Cardiac muscle cell (in vitro differentiated cells and primary cell): ENCODE measurements at regions not wholly inside any gene's neighbourhood (a gene's known extent, or its start where the extent isn't known, plus 50 kb on each side); places are given as distances from the start of the nearest gene placed in this dataset.

ENCODE experiments used
- DNase-seq, 2 donors: peaks; one replicate each; pipeline versions ENCODE4 v3.0.0 to v3.0.0-alpha.2; 2010 to 2017; ENCODE audit warnings: low read depth in 1 of 2, low spot score in 1 of 2
- H3K27ac ChIP-seq: fragments of 200-600 bp; sonication (generic); 2 replicates; pipeline ENCODE4 v1.5.1; 2016
- H3K27me3 ChIP-seq: fragments of 200-600 bp; sonication (generic); 2 replicates; pipeline ENCODE4 v1.6.0; 2016; ENCODE audit warnings: control low read depth
- H3K36me3 ChIP-seq: fragments of 200-600 bp; sonication (generic); 2 replicates; pipeline ENCODE4 v1.5.1; 2016; ENCODE audit warnings: control low read depth
- H3K4me1 ChIP-seq: fragments of 200-600 bp; sonication (generic); 2 replicates; pipeline ENCODE4 v1.8.1; 2017; ENCODE audit warnings: low read depth, mild to moderate bottlenecking, mixed run types
- H3K4me3 ChIP-seq: fragments of 200-600 bp; sonication (generic); 2 replicates; pipeline ENCODE4 v1.5.1; 2016; ENCODE audit warnings: mild to moderate bottlenecking
- H3K9me3 ChIP-seq: fragments of 200-600 bp; sonication (generic); 2 replicates; pipeline ENCODE4 v1.5.1; 2017; ENCODE audit warnings: low read depth, mild to moderate bottlenecking, control low read depth
- TF ChIP-seq, protein P1 (sequence below): IDR thresholded peaks from 2 replicates; pipeline ENCODE4 v1.5.1; 2012; ENCODE audit warnings: low read depth, mild to moderate bottlenecking, low read length

DNA sequence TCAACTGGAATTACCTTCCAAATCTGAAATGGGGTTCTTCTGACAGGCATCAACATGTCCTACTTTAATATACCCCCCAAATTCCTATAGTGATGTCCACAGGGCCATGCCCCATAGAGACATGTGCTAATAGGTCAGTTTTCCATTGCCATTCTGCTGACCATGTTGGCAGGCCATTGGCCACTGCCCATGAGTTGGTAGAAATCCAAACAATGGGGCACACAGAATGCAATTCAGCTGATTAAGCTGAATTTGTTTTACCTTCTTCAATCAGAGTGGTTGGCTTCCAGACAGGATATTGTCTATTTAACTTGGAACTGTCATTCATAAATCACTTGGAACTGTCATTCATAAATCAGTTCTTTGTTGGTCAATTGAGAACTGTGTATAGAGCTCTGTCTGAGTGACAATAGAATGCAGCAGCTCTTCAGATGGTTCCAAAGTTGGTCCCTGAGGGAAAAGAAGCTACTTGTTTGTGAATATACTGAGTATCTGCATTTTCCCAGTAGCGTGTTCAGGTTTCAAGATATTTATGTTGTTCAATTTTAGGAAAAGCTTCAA lies 336.9 kb downstream of the DRD1 start:
- Histone ChIP-seq H3K27me3 (no peaks in the 10 kb centered on the region), H3K9me3 (no peaks in the 10 kb centered on the region), H3K36me3 (no peaks in the 10 kb centered on the region), H3K27ac (no peak overlapping the region), H3K4me3 (no peak overlapping the region), H3K4me1 (no peaks in the 10 kb centered on the region)
- TF ChIP-seq, protein P1, sequence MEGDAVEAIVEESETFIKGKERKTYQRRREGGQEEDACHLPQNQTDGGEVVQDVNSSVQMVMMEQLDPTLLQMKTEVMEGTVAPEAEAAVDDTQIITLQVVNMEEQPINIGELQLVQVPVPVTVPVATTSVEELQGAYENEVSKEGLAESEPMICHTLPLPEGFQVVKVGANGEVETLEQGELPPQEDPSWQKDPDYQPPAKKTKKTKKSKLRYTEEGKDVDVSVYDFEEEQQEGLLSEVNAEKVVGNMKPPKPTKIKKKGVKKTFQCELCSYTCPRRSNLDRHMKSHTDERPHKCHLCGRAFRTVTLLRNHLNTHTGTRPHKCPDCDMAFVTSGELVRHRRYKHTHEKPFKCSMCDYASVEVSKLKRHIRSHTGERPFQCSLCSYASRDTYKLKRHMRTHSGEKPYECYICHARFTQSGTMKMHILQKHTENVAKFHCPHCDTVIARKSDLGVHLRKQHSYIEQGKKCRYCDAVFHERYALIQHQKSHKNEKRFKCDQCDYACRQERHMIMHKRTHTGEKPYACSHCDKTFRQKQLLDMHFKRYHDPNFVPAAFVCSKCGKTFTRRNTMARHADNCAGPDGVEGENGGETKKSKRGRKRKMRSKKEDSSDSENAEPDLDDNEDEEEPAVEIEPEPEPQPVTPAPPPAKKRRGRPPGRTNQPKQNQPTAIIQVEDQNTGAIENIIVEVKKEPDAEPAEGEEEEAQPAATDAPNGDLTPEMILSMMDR: no peak
- DNase-seq: no peak

DNA sequence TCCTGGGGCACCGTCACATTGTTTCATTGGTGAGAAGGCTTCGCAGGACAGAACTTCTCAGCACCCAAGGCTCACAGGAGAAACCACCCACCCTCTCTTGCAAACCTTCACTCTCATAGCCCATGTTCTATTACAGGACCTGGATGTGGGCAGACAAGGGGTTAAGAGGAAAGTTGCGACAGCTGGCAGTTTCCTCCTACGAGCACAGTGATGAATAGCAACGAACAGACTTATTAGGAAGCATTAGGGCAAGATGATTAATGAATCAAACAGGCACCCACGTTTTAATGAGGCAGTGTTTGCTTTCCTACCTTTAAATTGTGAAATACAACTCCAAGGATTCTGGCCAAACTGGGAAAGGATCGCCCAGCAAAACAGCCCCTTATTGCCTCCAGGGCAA lies 339.3 kb downstream of the DRD1 start:
- H3K9me3 ChIP-seq: no peaks in the 10 kb centered on the region
- DNase-seq: no peak
- H3K4me3 ChIP-seq: no peak overlapping the region
- no peak overlapping the region for H3K27ac ChIP-seq
- H3K4me1 ChIP-seq: no peaks in the 10 kb centered on the region
- no peaks in the 10 kb centered on the region for H3K36me3 ChIP-seq
- TF ChIP-seq, protein P1: no peak
- H3K27me3 ChIP-seq: no peaks in the 10 kb centered on the region

DNA sequence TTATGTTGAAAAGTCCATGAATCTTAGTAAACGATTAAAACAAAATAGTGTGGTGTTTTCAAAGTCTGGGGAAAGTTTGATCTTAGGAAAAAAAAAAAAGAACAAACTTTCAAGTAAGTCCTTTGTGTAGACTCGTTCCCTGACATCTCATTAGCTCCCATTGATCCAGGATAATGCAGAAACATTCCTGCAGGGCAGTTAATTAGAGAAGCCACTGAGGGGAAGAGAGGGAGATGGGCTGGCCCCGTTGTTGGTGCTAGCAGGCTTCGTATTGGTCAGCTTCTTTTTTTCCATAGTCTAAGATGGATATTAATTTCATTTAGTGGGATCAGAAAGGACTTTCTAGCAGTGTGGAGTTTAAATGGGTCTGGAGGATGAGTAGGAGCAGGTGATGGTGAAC lies 340.2 kb downstream of the DRD1 start:
- Histone ChIP-seq H3K9me3 (no peaks in the 10 kb centered on the region), H3K27me3 (no peaks in the 10 kb centered on the region), H3K27ac (no peak overlapping the region), H3K36me3 (no peaks in the 10 kb centered on the region), H3K4me1 (peaks cover under 1% of the 10 kb centered on the region), H3K4me3 (no peak overlapping the region)
- no peak for DNase-seq
- TF ChIP-seq, protein P1: no peak

DNA sequence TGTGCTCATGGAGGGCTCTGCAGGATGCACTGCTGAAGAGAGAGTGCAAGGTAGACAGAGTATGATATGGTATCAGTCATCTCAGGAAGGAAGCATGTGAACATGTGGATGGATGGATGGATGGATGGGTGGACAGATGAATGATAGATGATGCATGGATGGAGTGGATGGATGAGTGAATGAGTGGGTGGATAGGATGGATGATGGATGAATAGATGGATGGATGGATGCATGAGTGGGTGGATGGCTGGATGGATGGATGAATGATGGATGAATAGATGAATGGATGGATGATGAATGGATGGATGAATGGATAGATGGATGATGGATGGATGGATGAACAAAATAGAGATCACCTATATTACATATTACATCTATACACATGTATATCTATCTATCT lies 341.3 kb downstream of the DRD1 start:
- no peak overlapping the region for H3K27ac ChIP-seq
- H3K4me1 ChIP-seq: peaks cover 10% of the 10 kb centered on the region
- no peaks in the 10 kb centered on the region for H3K36me3 ChIP-seq
- TF ChIP-seq, protein P1: no peak
- H3K4me3 ChIP-seq: no peak overlapping the region
- no peaks in the 10 kb centered on the region for H3K9me3 ChIP-seq
- no peak for DNase-seq
- no peaks in the 10 kb centered on the region for H3K27me3 ChIP-seq

DNA sequence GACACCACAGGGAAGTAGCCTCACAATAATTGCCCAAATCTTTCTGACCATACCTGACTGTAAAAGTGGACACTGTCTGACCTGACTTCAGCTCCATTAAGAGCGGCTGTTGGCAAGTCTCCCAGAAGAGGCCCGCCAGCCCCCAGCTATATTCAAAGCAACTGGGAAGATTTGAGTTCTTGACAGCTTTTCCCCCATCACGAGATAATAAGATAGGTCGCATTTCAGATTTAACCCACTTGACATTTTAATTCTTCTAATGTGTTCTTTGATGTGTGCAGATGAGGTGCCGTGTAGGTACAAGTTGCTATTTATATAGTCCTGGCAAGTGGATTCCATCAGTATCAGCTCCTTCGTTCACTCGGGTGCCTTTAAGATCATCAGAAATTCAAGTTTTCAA lies 345.7 kb downstream of the DRD1 start:
- TF ChIP-seq, protein P1: no peak
- H3K4me3 ChIP-seq: no peak overlapping the region

More for the DNA sequence above, 345.7 kb downstream of the DRD1 start:
- Histone ChIP-seq H3K36me3 (no peaks in the 10 kb centered on the region), H3K27me3 (no peaks in the 10 kb centered on the region), H3K27ac (peak overlapping the region; percentile 84), H3K9me3 (no peaks in the 10 kb centered on the region), H3K4me1 (peaks cover 29% of the 10 kb centered on the region)
- peak in 1 of 2 donors; percentile 67 for DNase-seq
